HepG2 (cell line): ENCODE measurements at regions not wholly inside any gene's neighbourhood (a gene's known extent, or its start where the extent isn't known, plus 50 kb on each side); places are given as distances from the start of the nearest gene placed in this dataset.

Source experiments
- HMG20B ChIP-seq: conservative IDR thresholded peaks from 2 replicates; pipeline ENCODE4 v1.6.1; 2016; ENCODE audit warnings: missing genetic modification reagents, missing compliant biosample characterization
- SALL2 ChIP-seq: sonication (generic); formaldehyde crosslinking; IDR thresholded peaks from 2 replicates; pipeline ENCODE4 v1.8.1; 2023; ENCODE audit warnings: mild to moderate bottlenecking, missing genetic modification reagents, inconsistent platforms
- SNAPC2 ChIP-seq: sonication (generic); formaldehyde crosslinking; IDR thresholded peaks from 2 replicates; pipeline ENCODE4 v1.8.1; 2022; ENCODE audit warnings: mild to moderate bottlenecking, missing genetic modification reagents
- ZNF773 ChIP-seq: sonication (generic); formaldehyde crosslinking; IDR thresholded peaks from 2 replicates; pipeline ENCODE4 v1.4.0; 2020; ENCODE audit warnings: missing genetic modification reagents, borderline replicate concordance
- TF ChIP-seq, protein P1 (sequence below), 2 experiments: fragments of 450-650 bp in 1 of 2; sonication (generic) in 1 of 2; formaldehyde crosslinking in 1 of 2; IDR thresholded peaks; 2 replicates each; pipeline versions ENCODE4 v1.6.1 to v1.8.0; 2016 to 2022; ENCODE audit warnings: antibody characterized with exemption in 1 of 2, mild to moderate bottlenecking in 1 of 2, missing genetic modification reagents in 1 of 2
- TF ChIP-seq, protein P2 (sequence below): IDR thresholded peaks from 2 replicates; pipeline ENCODE4 v1.6.1; 2016; ENCODE audit warnings: missing compliant biosample characterization, missing genetic modification reagents, borderline replicate concordance

- TF ChIP-seq, protein P1, sequence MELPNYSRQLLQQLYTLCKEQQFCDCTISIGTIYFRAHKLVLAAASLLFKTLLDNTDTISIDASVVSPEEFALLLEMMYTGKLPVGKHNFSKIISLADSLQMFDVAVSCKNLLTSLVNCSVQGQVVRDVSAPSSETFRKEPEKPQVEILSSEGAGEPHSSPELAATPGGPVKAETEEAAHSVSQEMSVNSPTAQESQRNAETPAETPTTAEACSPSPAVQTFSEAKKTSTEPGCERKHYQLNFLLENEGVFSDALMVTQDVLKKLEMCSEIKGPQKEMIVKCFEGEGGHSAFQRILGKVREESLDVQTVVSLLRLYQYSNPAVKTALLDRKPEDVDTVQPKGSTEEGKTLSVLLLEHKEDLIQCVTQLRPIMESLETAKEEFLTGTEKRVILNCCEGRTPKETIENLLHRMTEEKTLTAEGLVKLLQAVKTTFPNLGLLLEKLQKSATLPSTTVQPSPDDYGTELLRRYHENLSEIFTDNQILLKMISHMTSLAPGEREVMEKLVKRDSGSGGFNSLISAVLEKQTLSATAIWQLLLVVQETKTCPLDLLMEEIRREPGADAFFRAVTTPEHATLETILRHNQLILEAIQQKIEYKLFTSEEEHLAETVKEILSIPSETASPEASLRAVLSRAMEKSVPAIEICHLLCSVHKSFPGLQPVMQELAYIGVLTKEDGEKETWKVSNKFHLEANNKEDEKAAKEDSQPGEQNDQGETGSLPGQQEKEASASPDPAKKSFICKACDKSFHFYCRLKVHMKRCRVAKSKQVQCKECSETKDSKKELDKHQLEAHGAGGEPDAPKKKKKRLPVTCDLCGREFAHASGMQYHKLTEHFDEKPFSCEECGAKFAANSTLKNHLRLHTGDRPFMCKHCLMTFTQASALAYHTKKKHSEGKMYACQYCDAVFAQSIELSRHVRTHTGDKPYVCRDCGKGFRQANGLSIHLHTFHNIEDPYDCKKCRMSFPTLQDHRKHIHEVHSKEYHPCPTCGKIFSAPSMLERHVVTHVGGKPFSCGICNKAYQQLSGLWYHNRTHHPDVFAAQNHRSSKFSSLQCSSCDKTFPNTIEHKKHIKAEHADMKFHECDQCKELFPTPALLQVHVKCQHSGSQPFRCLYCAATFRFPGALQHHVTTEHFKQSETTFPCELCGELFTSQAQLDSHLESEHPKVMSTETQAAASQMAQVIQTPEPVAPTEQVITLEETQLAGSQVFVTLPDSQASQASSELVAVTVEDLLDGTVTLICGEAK (IDR thresholded peaks at IDR 0.05) = no peak
- TF ChIP-seq, protein P1 (CRISPR knock-in tag; IDR thresholded peaks at IDR 0.05) = no peak
- TF ChIP-seq ZNF773 (CRISPR knock-in tag) (peak; percentile 75), SALL2 (CRISPR knock-in tag) (0 out of 2 replicates have a peak, but pooled peaks have one; percentile 24), SNAPC2 (CRISPR knock-in tag) (peak; percentile 35; the same call in 1 of the 2 replicates), HMG20B (CRISPR knock-in tag) (0 out of 2 replicates have a peak, but pooled peaks have one; percentile 25)
- TF ChIP-seq, protein P2, sequence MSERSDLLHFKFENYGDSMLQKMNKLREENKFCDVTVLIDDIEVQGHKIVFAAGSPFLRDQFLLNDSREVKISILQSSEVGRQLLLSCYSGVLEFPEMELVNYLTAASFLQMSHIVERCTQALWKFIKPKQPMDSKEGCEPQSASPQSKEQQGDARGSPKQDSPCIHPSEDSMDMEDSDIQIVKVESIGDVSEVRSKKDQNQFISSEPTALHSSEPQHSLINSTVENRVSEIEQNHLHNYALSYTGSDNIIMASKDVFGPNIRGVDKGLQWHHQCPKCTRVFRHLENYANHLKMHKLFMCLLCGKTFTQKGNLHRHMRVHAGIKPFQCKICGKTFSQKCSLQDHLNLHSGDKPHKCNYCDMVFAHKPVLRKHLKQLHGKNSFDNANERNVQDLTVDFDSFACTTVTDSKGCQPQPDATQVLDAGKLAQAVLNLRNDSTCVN (CRISPR knock-in tag) = peak; percentile 63; the same call in 1 of the 2 replicates
These were observed 330.9 kb upstream of the CDH4 start (continued) for GRCh38 chr20:60921022-60921622.
